ENCODE measurements at regions not wholly inside any gene's neighbourhood (a gene's known extent, or its start where the extent isn't known, plus 50 kb on each side); places are given as distances from the start of the nearest gene placed in this dataset.
"Not testable (repeated sequence)": the region's sequence is repeated elsewhere in the genome, so short reads cannot be mapped to it uniquely, and the experiment has no call there.

GRCh38 chr6:134435814-134436280 lies 117.9 kb upstream of the SGK1 start:
- no peak overlapping the region for H3K4me3 ChIP-seq (ENCODE audit: low read length)
- no peaks in the 10 kb centered on the region for H3K36me3 ChIP-seq (ENCODE audit: control insufficient read depth, insufficient read depth, low read length)
- H3K9ac ChIP-seq (ENCODE audit: low read length): no peak overlapping the region
- H3K4me1 ChIP-seq (ENCODE audit: control insufficient read depth, insufficient read depth, low read length): no peaks in the 10 kb centered on the region
- H3K27me3 ChIP-seq (ENCODE audit: control insufficient read depth, insufficient read depth, low read length): no peaks in the 10 kb centered on the region
- no peaks in the 10 kb centered on the region for H3K9me3 ChIP-seq (ENCODE audit: control insufficient read depth, low read length)

- H3K9ac ChIP-seq (ENCODE audit: low read length): no peak overlapping the region
- no peak overlapping the region for H3K4me3 ChIP-seq (ENCODE audit: low read length)
- no peaks in the 10 kb centered on the region for H3K9me3 ChIP-seq (ENCODE audit: control insufficient read depth, low read length)
- no peaks in the 10 kb centered on the region for H3K27me3 ChIP-seq (ENCODE audit: control insufficient read depth, insufficient read depth, low read length)
- H3K36me3 ChIP-seq (ENCODE audit: control insufficient read depth, insufficient read depth, low read length): no peaks in the 10 kb centered on the region
- no peaks in the 10 kb centered on the region for H3K4me1 ChIP-seq (ENCODE audit: control insufficient read depth, insufficient read depth, low read length)
These were observed 116.4 kb upstream of the SGK1 start for GRCh38 chr6:134434019-134434942.

GRCh38 chr6:134432036-134432435 lies 114.1 kb upstream of the SGK1 start:
- Histone ChIP-seq H3K36me3 (ENCODE audit: control insufficient read depth, insufficient read depth, low read length) (no peaks in the 10 kb centered on the region), H3K9me3 (ENCODE audit: control insufficient read depth, low read length) (no peaks in the 10 kb centered on the region), H3K27me3 (ENCODE audit: control insufficient read depth, insufficient read depth, low read length) (no peaks in the 10 kb centered on the region), H3K4me1 (ENCODE audit: control insufficient read depth, insufficient read depth, low read length) (no peaks in the 10 kb centered on the region), H3K9ac (ENCODE audit: low read length) (no peak overlapping the region), H3K4me3 (ENCODE audit: low read length) (no peak overlapping the region)

GRCh38 chr6:134431421-134431859 lies 113.5 kb upstream of the SGK1 start:
- no peaks in the 10 kb centered on the region for H3K27me3 ChIP-seq (ENCODE audit: control insufficient read depth, insufficient read depth, low read length)
- no peak overlapping the region for H3K4me3 ChIP-seq (ENCODE audit: low read length)
- H3K9me3 ChIP-seq (ENCODE audit: control insufficient read depth, low read length): no peaks in the 10 kb centered on the region
- no peaks in the 10 kb centered on the region for H3K4me1 ChIP-seq (ENCODE audit: control insufficient read depth, insufficient read depth, low read length)
- H3K9ac ChIP-seq (ENCODE audit: low read length): no peak overlapping the region
- no peaks in the 10 kb centered on the region for H3K36me3 ChIP-seq (ENCODE audit: control insufficient read depth, insufficient read depth, low read length)

GRCh38 chr6:134429861-134430380 lies 112.0 kb upstream of the SGK1 start:
- Histone ChIP-seq H3K4me1 (ENCODE audit: control insufficient read depth, insufficient read depth, low read length) (no peaks in the 10 kb centered on the region), H3K36me3 (ENCODE audit: control insufficient read depth, insufficient read depth, low read length) (no peaks in the 10 kb centered on the region), H3K9me3 (ENCODE audit: control insufficient read depth, low read length) (no peaks in the 10 kb centered on the region), H3K27me3 (ENCODE audit: control insufficient read depth, insufficient read depth, low read length) (no peaks in the 10 kb centered on the region), H3K9ac (ENCODE audit: low read length) (no peak overlapping the region), H3K4me3 (ENCODE audit: low read length) (no peak overlapping the region)

- H3K4me3 ChIP-seq (ENCODE audit: low read length): no peak overlapping the region
- no peaks in the 10 kb centered on the region for H3K9me3 ChIP-seq (ENCODE audit: control insufficient read depth, low read length)
- no peak overlapping the region for H3K9ac ChIP-seq (ENCODE audit: low read length)
- H3K36me3 ChIP-seq (ENCODE audit: control insufficient read depth, insufficient read depth, low read length): no peaks in the 10 kb centered on the region
- no peaks in the 10 kb centered on the region for H3K4me1 ChIP-seq (ENCODE audit: control insufficient read depth, insufficient read depth, low read length)
- H3K27me3 ChIP-seq (ENCODE audit: control insufficient read depth, insufficient read depth, low read length): no peaks in the 10 kb centered on the region
These were observed 109.8 kb upstream of the SGK1 start for GRCh38 chr6:134427721-134428120.

- Histone ChIP-seq H3K9ac (ENCODE audit: low read length) (no peak overlapping the region), H3K4me3 (ENCODE audit: low read length) (no peak overlapping the region), H3K4me1 (ENCODE audit: control insufficient read depth, insufficient read depth, low read length) (no peaks in the 10 kb centered on the region), H3K36me3 (ENCODE audit: control insufficient read depth, insufficient read depth, low read length) (no peaks in the 10 kb centered on the region), H3K27me3 (ENCODE audit: control insufficient read depth, insufficient read depth, low read length) (no peaks in the 10 kb centered on the region), H3K9me3 (ENCODE audit: control insufficient read depth, low read length) (no peaks in the 10 kb centered on the region)
These were observed 108.7 kb upstream of the SGK1 start for GRCh38 chr6:134426623-134427022.

- not testable (repeated sequence) for H3K4me3 ChIP-seq (ENCODE audit: low read length); H3K27me3 ChIP-seq (ENCODE audit: control insufficient read depth, insufficient read depth, low read length); H3K9ac ChIP-seq (ENCODE audit: low read length); H3K4me1 ChIP-seq (ENCODE audit: control insufficient read depth, insufficient read depth, low read length); H3K36me3 ChIP-seq (ENCODE audit: control insufficient read depth, insufficient read depth, low read length); H3K9me3 ChIP-seq (ENCODE audit: control insufficient read depth, low read length)
These were observed 108.0 kb upstream of the SGK1 start for GRCh38 chr6:134425917-134426316.

- no peak overlapping the region for H3K4me3 ChIP-seq (ENCODE audit: low read length)
- no peak overlapping the region for H3K9ac ChIP-seq (ENCODE audit: low read length)
- no peaks in the 10 kb centered on the region for H3K36me3 ChIP-seq (ENCODE audit: control insufficient read depth, insufficient read depth, low read length)
- no peaks in the 10 kb centered on the region for H3K9me3 ChIP-seq (ENCODE audit: control insufficient read depth, low read length)
- H3K4me1 ChIP-seq (ENCODE audit: control insufficient read depth, insufficient read depth, low read length): no peaks in the 10 kb centered on the region
- H3K27me3 ChIP-seq (ENCODE audit: control insufficient read depth, insufficient read depth, low read length): no peaks in the 10 kb centered on the region
These were observed 107.6 kb upstream of the SGK1 start for GRCh38 chr6:134425513-134425912.

GRCh38 chr6:134424798-134425170 lies 106.9 kb upstream of the SGK1 start:
- Histone ChIP-seq H3K36me3 (ENCODE audit: control insufficient read depth, insufficient read depth, low read length) (no peaks in the 10 kb centered on the region), H3K9me3 (ENCODE audit: control insufficient read depth, low read length) (no peaks in the 10 kb centered on the region), H3K4me1 (ENCODE audit: control insufficient read depth, insufficient read depth, low read length) (no peaks in the 10 kb centered on the region)

GRCh38 chr6:134424165-134424797 lies 106.4 kb upstream of the SGK1 start:
- no peaks in the 10 kb centered on the region for H3K27me3 ChIP-seq (ENCODE audit: control insufficient read depth, insufficient read depth, low read length)
- no peaks in the 10 kb centered on the region for H3K9me3 ChIP-seq (ENCODE audit: control insufficient read depth, low read length)
- no peak overlapping the region for H3K4me3 ChIP-seq (ENCODE audit: low read length)
- no peaks in the 10 kb centered on the region for H3K36me3 ChIP-seq (ENCODE audit: control insufficient read depth, insufficient read depth, low read length)
- H3K4me1 ChIP-seq (ENCODE audit: control insufficient read depth, insufficient read depth, low read length): no peaks in the 10 kb centered on the region
- no peak overlapping the region for H3K9ac ChIP-seq (ENCODE audit: low read length)

More at GRCh38 chr6:134424798-134425170, 106.9 kb upstream of the SGK1 start:
- no peaks in the 10 kb centered on the region for H3K27me3 ChIP-seq (ENCODE audit: control insufficient read depth, insufficient read depth, low read length)
- H3K4me3 ChIP-seq (ENCODE audit: low read length): no peak overlapping the region
- no peak overlapping the region for H3K9ac ChIP-seq (ENCODE audit: low read length)
